Stimulated activated CD4-positive, alpha-beta T cell treated with anti-CD3 and anti-CD28 coated beads, TNF-alpha, amount 100 ng/mL, for 24 hours (primary cell): ENCODE measurements at regions not wholly inside any gene's neighbourhood (a gene's known extent, or its start where the extent isn't known, plus 50 kb on each side); places are given as distances from the start of the nearest gene placed in this dataset.

Source experiments
- DNase-seq, 3 experiments: peaks; one replicate each; pipeline ENCODE4 v3.0.0-alpha.2; 2020; ENCODE audit warnings: low read depth in 3 of 3

GRCh38 chr7:132072873-132073272, 503.4 kb downstream of the PLXNA4 start:
- DNase-seq, result no peak

DNA sequence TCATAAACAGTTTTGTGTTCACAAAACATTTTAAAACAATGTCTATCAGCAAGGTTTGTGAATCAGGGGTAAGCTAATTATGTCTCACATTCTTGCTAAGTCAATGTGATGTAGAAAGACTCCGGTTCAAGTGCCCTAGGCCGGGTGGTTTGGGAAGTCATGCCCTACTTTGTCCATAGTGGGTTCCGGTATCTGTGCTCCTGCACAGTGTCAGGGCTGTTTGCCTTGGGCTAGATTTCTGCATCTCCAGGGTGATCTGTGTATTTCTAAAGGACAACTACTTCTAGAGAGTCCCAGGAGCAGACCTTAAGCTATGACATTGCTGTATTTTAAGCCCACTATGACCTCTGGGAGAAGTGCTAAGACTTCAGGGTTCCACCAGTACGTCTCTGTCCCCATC, 504.1 kb downstream of the PLXNA4 start:
- no peak for DNase-seq

DNA sequence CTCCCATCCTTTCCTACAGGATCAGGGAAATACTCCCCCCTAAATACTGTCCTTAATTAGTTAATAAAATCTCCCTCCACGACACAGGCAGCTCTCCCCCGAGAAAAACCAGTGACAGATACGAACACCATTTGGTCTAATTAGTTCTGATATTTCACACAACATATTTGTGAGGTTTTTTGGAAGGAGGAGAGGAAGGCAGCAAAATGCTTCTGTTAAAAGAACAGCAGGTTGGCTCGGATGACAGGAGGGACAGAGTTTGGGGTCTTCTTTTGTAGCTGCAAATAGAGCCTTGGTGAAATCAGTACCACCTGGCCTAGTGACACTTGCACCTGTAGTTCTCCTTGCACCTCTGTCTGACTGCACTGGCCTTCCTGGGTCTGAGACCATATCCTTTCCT, 507.0 kb downstream of the PLXNA4 start:
- no peak for DNase-seq

DNA sequence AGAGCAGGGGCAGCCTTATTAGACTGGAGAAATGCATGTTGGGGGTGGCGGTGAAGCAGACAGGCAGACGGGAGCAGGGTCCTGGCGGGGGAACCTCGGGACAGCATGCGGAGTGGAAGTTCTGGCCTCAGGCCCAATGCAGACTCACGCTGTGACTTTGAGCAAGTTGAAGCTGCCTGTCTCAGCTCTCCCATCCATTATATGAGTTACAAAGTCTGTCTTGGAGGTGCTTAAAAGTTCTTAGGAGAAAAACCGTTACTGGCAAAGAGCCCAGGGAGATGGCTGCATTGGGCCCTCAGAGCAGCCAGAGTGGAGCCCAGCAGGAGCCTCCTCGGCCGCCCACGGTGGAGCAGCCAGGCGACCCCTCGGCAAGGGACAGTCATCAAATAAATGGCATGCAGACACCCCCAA, 509.5 kb downstream of the PLXNA4 start:
- no peak for DNase-seq

DNA sequence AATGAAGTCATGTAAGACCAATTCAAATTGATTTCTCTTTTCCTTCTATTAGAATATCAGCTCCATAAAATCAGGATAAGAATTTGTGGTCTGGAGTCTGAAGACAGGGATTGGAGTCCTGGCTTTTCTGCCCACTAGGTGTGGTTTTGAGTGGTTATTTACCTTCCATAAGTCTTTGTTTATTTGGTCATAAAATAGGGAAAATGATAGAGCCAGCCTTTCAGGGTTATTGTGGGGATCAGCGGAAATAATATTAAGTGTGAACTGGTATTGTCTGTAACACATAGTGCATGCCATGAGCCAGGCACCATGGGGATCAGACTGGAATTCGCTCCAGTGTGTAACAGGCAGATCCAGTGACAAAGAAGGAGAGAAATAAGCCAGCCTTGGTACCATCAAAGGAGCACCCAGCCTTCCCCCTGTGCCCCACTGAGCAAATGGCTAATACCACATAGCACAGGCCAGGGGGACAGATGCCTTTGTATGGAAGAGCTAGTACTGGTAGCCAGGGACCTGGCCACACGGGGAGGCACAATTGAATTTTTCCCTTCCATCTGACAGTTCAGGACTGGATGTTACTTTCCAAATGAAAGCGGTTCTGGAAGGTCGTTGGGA, 509.7 kb upstream of the PODXL start:
- DNase-seq, result no peak

- DNase-seq, result no peak
Measured at GRCh38 chr7:132065193-132065988, 509.0 kb upstream of the PODXL start.

- no peak for DNase-seq
Measured at GRCh38 chr7:132063800-132064199, 507.4 kb upstream of the PODXL start.

DNA sequence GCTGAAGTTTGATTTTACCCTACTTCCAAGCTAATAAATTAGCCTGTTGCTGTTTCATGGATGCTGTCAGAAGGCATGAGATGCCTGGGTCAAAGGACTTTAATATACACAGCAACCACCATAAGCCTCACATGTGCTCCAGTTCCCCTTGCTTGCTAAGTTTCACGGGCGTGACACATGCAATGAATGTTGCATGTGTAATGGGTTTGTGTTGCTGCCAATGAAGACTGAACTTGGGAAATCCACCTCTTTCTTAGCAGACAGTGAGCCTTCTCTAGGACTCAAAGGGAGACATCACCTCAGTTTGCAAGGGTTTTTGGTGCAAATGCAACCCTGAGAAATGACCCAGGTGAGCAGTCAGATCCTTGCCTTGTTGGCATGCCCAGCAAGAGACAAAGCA, 505.5 kb upstream of the PODXL start:
- DNase-seq, result no peak

DNA sequence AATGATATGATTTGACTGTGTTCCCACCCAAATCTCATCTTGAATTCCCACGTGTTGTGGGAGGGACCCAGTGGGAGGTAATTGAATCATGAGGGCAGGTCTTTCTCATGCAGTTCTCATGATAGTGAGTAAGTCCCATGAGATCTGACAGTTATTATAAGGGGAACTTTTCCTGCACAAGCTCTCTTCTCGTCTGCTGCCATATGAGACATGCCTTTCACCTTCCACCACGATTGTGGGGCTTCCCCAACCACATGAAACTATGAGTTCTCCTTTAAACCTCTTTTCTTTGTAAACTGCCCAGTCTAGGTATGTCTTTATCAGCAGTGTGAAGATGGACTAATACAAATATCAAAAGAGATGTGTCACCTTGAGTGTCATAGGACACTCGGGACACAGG, 502.7 kb upstream of the PODXL start:
- no peak for DNase-seq

GRCh38 chr7:132055336-132056120, 499.1 kb upstream of the PODXL start:
- no peak for DNase-seq

DNA sequence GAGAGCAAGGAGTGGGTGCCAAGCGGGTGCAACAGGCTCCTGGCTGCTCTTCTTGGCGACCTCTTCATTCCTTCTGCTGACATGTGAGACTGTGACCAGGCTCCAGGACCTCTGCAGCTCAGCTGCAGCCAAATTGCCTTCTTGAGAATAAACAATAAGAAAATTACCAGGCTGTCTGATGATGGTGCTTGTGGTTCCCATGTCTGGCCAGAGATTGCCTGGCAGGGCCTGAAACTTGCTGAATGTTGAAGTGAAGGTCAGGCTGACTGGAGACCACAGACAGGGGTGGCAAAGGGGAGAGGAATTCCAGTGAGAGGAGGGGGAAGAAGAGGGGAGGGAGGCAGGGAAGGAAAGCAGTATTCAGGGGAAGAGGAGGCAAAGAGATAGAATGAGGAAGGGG, 497.4 kb upstream of the PODXL start:
- DNase-seq, result no peak

- DNase-seq, result no peak
Measured at GRCh38 chr7:132051311-132051710, 494.9 kb upstream of the PODXL start.

- DNase-seq, result peak in 1 of 3 experiments; percentile 25
Measured at GRCh38 chr7:132049462-132050304, 493.3 kb upstream of the PODXL start.

- no peak for DNase-seq
Measured at GRCh38 chr7:132045481-132045980, 489.1 kb upstream of the PODXL start.

GRCh38 chr7:132045002-132045401, 488.6 kb upstream of the PODXL start:
- no peak for DNase-seq

GRCh38 chr7:132044247-132044646, 487.8 kb upstream of the PODXL start:
- no peak for DNase-seq

DNA sequence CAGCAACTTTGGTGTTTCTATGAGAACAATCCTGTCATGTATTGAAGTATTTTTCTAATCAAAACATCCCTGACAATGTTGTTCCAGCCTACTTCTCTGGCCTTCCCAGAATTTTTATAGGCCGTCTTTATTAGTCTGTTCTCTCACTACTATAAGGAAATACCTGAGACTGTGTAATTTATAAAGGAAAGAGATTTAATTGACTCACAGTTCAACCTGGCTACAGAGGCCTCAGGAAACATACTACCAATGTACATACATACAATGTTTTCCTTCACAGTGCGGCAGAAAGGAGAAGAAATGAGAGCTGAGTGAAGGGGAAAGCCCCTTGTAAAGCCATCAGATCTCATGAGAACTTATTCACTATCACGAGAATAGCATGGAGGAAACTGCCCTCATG, 484.7 kb upstream of the PODXL start:
- DNase-seq, result no peak

DNA sequence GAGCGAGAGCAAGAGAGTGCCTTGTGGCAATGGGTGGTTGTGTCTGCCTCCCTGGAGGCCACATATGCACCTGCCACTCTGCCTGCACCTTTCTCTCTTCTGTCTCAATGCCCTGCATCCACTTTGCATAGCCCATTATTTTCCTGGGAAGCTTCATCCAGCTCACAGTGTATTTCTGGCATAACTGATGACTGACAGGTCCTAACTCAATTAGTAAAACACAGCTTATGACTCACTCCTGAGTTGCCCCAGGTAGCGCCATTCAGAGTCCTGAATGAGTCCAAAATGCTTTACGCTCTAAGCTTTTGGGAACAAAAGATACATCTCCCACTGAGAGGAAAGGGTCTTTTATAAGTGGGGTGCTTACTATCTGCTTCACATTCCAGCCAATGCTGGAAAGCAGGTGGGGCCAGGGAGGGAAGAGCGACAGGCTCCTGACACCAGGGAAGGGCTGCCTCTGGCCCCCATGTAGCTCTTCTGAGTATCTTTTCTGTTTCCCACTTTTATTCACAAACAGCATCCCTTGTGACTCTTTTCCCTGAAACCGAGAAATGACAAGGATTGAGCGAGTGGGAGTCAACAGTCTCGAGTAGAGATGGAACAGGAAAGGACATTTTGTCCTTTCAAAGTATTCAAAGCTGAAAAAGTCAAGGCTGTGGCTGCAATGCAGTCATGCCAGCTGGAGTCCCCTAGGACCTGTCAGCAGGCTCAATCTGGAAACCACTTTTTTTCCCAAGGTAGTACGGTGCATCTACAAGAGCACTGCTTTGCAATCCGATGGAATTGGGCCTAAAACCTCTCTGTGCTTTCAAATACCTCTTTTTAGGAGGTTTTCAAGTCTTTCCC, 479.3 kb upstream of the PODXL start:
- no peak for DNase-seq

GRCh38 chr7:132034748-132035416, 478.5 kb upstream of the PODXL start:
- DNase-seq, result no peak

GRCh38 chr7:132030883-132031282, 474.5 kb upstream of the PODXL start:
- DNase-seq, result no peak
